ENCODE measurements at regions not wholly inside any gene's neighbourhood (a gene's known extent, or its start where the extent isn't known, plus 50 kb on each side); places are given as distances from the start of the nearest gene placed in this dataset.

- Mint-ChIP-seq H3K36me3 (ENCODE audit: insufficient read depth, unreplicated experiment) (no peaks in the 10 kb centered on the region), H3K4me3 (ENCODE audit: low read depth, unreplicated experiment) (no peak overlapping the region), H3K27ac (ENCODE audit: unreplicated experiment) (no peak overlapping the region), H3K4me1 (ENCODE audit: low read depth, unreplicated experiment) (peaks cover 9% of the 10 kb centered on the region), H3K27me3 (ENCODE audit: unreplicated experiment) (no peaks in the 10 kb centered on the region), H3K9me3 (ENCODE audit: low read depth, unreplicated experiment) (no peaks in the 10 kb centered on the region)
- no peak for DNase-seq
- TF ChIP-seq CTCF (IDR thresholded peaks at IDR 0.05; ENCODE audit: unreplicated experiment) = no peak
- CTCF ChIA-PET = no interaction called here
- intact Hi-C loops (cut with micrococcal nuclease; ENCODE audit: unreplicated experiment) = no loop called here
- no TSS peak for BruUV-seq (replicated peaks)
These were observed 569.4 kb downstream of the CCDC85A start for GRCh38 chr2:56753182-56753581.

GRCh38 chr2:56754066-56754615, 570.4 kb downstream of the CCDC85A start:
- no TSS peak for BruUV-seq (replicated peaks)
- H3K27ac Mint-ChIP-seq (ENCODE audit: unreplicated experiment) = no peak overlapping the region
- H3K4me1 Mint-ChIP-seq (ENCODE audit: low read depth, unreplicated experiment) = no peaks in the 10 kb centered on the region
- CTCF ChIA-PET = no interaction called here
- no peak for DNase-seq
- H3K9me3 Mint-ChIP-seq (ENCODE audit: low read depth, unreplicated experiment) = no peaks in the 10 kb centered on the region
- intact Hi-C loops (cut with micrococcal nuclease; ENCODE audit: unreplicated experiment) = no loop called here
- H3K4me3 Mint-ChIP-seq (ENCODE audit: low read depth, unreplicated experiment) = no peak overlapping the region
- no peaks in the 10 kb centered on the region for H3K36me3 Mint-ChIP-seq (ENCODE audit: insufficient read depth, unreplicated experiment)
- no peaks in the 10 kb centered on the region for H3K27me3 Mint-ChIP-seq (ENCODE audit: unreplicated experiment)
- TF ChIP-seq CTCF (IDR thresholded peaks at IDR 0.05; ENCODE audit: unreplicated experiment) = no peak

GRCh38 chr2:56754627-56755026, 570.8 kb downstream of the CCDC85A start:
- no peak for DNase-seq
- BruUV-seq (replicated peaks) = no TSS peak
- intact Hi-C loops (cut with micrococcal nuclease; ENCODE audit: unreplicated experiment) = no loop called here
- H3K27me3 Mint-ChIP-seq (ENCODE audit: unreplicated experiment) = no peaks in the 10 kb centered on the region
- H3K27ac Mint-ChIP-seq (ENCODE audit: unreplicated experiment) = no peak overlapping the region
- no peaks in the 10 kb centered on the region for H3K9me3 Mint-ChIP-seq (ENCODE audit: low read depth, unreplicated experiment)
- H3K36me3 Mint-ChIP-seq (ENCODE audit: insufficient read depth, unreplicated experiment) = no peaks in the 10 kb centered on the region
- CTCF ChIA-PET = no interaction called here
- no peak for TF ChIP-seq CTCF (IDR thresholded peaks at IDR 0.05; ENCODE audit: unreplicated experiment)
- H3K4me1 Mint-ChIP-seq (ENCODE audit: low read depth, unreplicated experiment) = no peaks in the 10 kb centered on the region
- H3K4me3 Mint-ChIP-seq (ENCODE audit: low read depth, unreplicated experiment) = no peak overlapping the region

GRCh38 chr2:56757884-56758545, 574.2 kb downstream of the CCDC85A start:
- no TSS peak for BruUV-seq (replicated peaks)
- no peak for DNase-seq
- intact Hi-C loops (cut with micrococcal nuclease; ENCODE audit: unreplicated experiment) = no loop called here
- no peak overlapping the region for H3K4me3 Mint-ChIP-seq (ENCODE audit: low read depth, unreplicated experiment)
- H3K4me1 Mint-ChIP-seq (ENCODE audit: low read depth, unreplicated experiment) = no peaks in the 10 kb centered on the region
- no peak for TF ChIP-seq CTCF (IDR thresholded peaks at IDR 0.05; ENCODE audit: unreplicated experiment)
- H3K27me3 Mint-ChIP-seq (ENCODE audit: unreplicated experiment) = no peaks in the 10 kb centered on the region
- peaks cover 5% of the 10 kb centered on the region for H3K9me3 Mint-ChIP-seq (ENCODE audit: low read depth, unreplicated experiment)
- H3K27ac Mint-ChIP-seq (ENCODE audit: unreplicated experiment) = no peak overlapping the region
- CTCF ChIA-PET = no interaction called here
- no peaks in the 10 kb centered on the region for H3K36me3 Mint-ChIP-seq (ENCODE audit: insufficient read depth, unreplicated experiment)

All from Calu3 (cell line).